Breast epithelium (tissue), 4 donors: ENCODE measurements at regions not wholly inside any gene's neighbourhood (a gene's known extent, or its start where the extent isn't known, plus 50 kb on each side); places are given as distances from the start of the nearest gene placed in this dataset.

Experiments
- DNase-seq, 2 donors: peaks; one replicate each; pipeline ENCODE4 v3.0.0-alpha.2; 2019; ENCODE audit warnings: low spot score in 2 of 2
- H3K27ac ChIP-seq, 2 donors: fragments of 200-600 bp; sonication (generic) in 1 of 2; one replicate each; pipeline ENCODE4 v1.5.1; 2016 to 2019; ENCODE audit warnings: mild to moderate bottlenecking in 1 of 2
- H3K27me3 ChIP-seq, 2 donors: fragments of 200-600 bp; sonication (generic) in 1 of 2; one replicate each; pipeline versions ENCODE4 v1.5.1 to v1.6.0; 2017 to 2019; ENCODE audit warnings: control low read depth in 1 of 2, mild to moderate bottlenecking in 1 of 2
- H3K36me3 ChIP-seq: fragments of 200-600 bp; one replicate; pipeline ENCODE4 v1.5.1; 2019
- H3K4me1 ChIP-seq, 2 donors: fragments of 200-600 bp; sonication (generic); one replicate each; pipeline ENCODE4 v1.5.1; 2016 to 2019; ENCODE audit warnings: control low read depth in 1 of 2
- H3K4me3 ChIP-seq, 3 donors: fragments of 200-600 bp; sonication (generic); 1 replicate in 2 of 3; 2 replicates in 1 of 3; pipeline ENCODE4 v1.5.1; 2016 to 2019; ENCODE audit warnings: mild to moderate bottlenecking in 3 of 3, moderate library complexity in 2 of 3
- H3K9me3 ChIP-seq, 2 donors: fragments of 200-600 bp; sonication (generic) in 1 of 2; one replicate each; pipeline ENCODE4 v1.5.1; 2016 to 2019; ENCODE audit warnings: control low read depth in 1 of 2
- POLR2A ChIP-seq: fragments of 450-650 bp; IDR thresholded peaks from one replicate; pipeline ENCODE4 v1.6.1; 2016; ENCODE audit warnings: antibody characterized with exemption, mild to moderate bottlenecking, moderate library complexity
- POLR2AphosphoS5 ChIP-seq, 3 donors: sonication (generic); formaldehyde crosslinking; IDR thresholded peaks; one replicate each; pipeline ENCODE4 v1.6.1; 2017; ENCODE audit warnings: antibody characterized with exemption in 3 of 3
- intact Hi-C: fragments of 100-400 bp; cut with DNase I; formaldehyde crosslinking; loops from one replicate; pipeline ENCODE4 v1.15.1; 2023; ENCODE audit warnings: low total_unique reads
- TF ChIP-seq, protein P1 (sequence below), 3 donors: fragments of 450-650 bp; IDR thresholded peaks; one replicate each; pipeline ENCODE4 v1.5.1; 2016 to 2017; ENCODE audit warnings: antibody characterized with exemption in 3 of 3, mild to moderate bottlenecking in 3 of 3, moderate library complexity in 3 of 3

DNA sequence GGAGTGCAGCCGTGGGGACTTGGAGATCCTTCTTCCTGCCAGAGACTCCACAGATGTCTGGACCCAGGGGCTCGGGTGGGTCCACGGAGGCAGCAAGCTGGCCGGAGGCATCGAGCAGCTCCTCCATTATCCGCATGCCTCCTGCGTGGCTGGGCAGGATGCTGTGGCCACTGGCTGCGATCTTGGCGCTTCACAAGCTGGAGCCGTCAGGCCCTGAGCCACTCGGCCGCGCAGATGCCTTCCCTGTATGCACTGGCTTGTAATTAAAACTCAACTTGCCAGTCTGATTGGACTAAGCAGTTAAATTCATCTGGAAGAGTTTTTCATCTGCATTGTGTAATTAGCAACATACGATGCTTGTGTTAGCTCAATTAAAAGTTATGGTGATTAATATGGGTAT is 151.5 kb downstream of the AACS start:
- H3K9me3 ChIP-seq, result no peaks in the 10 kb centered on the region
- H3K4me3 ChIP-seq, result no peak overlapping the region
- H3K4me1 ChIP-seq, result no peaks in the 10 kb centered on the region
- TF ChIP-seq POLR2A (no peak), POLR2AphosphoS5 (IDR thresholded peaks at IDR 0.05) (no peak)
- TF ChIP-seq, protein P1, sequence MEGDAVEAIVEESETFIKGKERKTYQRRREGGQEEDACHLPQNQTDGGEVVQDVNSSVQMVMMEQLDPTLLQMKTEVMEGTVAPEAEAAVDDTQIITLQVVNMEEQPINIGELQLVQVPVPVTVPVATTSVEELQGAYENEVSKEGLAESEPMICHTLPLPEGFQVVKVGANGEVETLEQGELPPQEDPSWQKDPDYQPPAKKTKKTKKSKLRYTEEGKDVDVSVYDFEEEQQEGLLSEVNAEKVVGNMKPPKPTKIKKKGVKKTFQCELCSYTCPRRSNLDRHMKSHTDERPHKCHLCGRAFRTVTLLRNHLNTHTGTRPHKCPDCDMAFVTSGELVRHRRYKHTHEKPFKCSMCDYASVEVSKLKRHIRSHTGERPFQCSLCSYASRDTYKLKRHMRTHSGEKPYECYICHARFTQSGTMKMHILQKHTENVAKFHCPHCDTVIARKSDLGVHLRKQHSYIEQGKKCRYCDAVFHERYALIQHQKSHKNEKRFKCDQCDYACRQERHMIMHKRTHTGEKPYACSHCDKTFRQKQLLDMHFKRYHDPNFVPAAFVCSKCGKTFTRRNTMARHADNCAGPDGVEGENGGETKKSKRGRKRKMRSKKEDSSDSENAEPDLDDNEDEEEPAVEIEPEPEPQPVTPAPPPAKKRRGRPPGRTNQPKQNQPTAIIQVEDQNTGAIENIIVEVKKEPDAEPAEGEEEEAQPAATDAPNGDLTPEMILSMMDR (IDR thresholded peaks at IDR 0.05), result no peak
- no peak for DNase-seq
- peaks cover 0 to 35% of the 10 kb centered on the region in 2 donors for H3K27me3 ChIP-seq
- no peaks in the 10 kb centered on the region for H3K36me3 ChIP-seq
- H3K27ac ChIP-seq, result no peak overlapping the region
- intact Hi-C loops, result no loop called here

GRCh38 chr12:125217308-125217707 is 152.1 kb downstream of the AACS start:
- H3K4me3 ChIP-seq, result no peak overlapping the region
- no peaks in the 10 kb centered on the region for H3K36me3 ChIP-seq
- no peaks in the 10 kb centered on the region for H3K9me3 ChIP-seq
- H3K27ac ChIP-seq, result no peak overlapping the region
- TF ChIP-seq POLR2AphosphoS5 (IDR thresholded peaks at IDR 0.05) (no peak), POLR2A (no peak)
- TF ChIP-seq, protein P1 (IDR thresholded peaks at IDR 0.05), result no peak
- no peak for DNase-seq
- peaks cover 0 to 35% of the 10 kb centered on the region in 2 donors for H3K27me3 ChIP-seq
- intact Hi-C loops, result no loop called here
- H3K4me1 ChIP-seq, result no peaks in the 10 kb centered on the region

- Histone ChIP-seq H3K4me3 (no peak overlapping the region), H3K9me3 (peaks cover 0 to under 1% of the 10 kb centered on the region in 2 donors), H3K36me3 (no peaks in the 10 kb centered on the region), H3K27me3 (peaks cover 0 to 35% of the 10 kb centered on the region in 2 donors), H3K4me1 (no peaks in the 10 kb centered on the region), H3K27ac (no peak overlapping the region)
- intact Hi-C loops, result no loop called here
- DNase-seq, result no peak
- TF ChIP-seq POLR2A (no peak), POLR2AphosphoS5 (IDR thresholded peaks at IDR 0.05) (no peak)
- TF ChIP-seq, protein P1 (IDR thresholded peaks at IDR 0.05), result no peak
Observed at GRCh38 chr12:125218952-125219351, 153.7 kb downstream of the AACS start.

DNA sequence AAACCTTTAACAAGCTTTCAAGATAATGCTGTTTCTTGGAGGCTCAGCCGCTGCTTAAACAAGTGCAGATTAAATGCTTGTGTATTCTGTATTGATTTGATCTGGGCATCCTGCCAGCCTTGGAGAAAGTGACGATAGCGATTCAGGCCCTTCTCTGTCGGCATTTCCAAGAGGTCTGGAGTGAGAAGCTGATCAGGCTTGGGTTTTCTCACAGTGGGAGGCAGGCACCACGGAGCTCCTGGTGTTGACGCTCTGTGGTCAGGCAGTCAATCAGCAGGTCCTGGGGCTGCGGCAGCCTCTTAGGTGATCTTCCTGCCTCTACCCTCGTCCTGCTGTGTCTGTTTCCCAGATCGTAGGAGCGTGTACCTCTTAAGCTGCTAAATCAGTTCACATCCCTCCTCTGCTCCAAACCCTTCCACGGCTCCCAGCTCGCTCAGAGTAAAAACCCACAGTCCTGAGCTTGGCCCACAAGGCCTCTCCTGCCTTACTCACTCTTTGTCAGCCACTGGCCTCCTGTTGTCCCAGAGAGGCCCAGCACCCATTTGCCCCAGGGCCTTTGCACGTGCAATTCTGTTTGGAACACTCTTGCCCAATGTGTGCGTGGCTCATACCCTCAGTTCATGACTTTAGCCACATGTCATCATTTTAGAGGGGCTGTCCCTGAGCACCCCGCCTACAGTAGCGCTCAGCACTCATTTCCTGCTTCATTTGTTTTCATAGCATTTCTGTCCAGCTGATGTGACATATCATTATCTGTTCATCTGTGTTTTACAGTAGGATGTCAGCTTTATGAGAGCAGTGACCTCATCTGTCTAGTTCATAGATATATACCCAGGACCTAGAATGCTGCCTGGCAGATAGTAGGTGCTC is 155.4 kb downstream of the AACS start:
- H3K9me3 ChIP-seq, result peaks cover 0 to 3% of the 10 kb centered on the region in 2 donors
- H3K27me3 ChIP-seq, result peaks cover 0 to 26% of the 10 kb centered on the region in 2 donors
- TF ChIP-seq POLR2A, result no peak
- TF ChIP-seq POLR2AphosphoS5 (IDR thresholded peaks at IDR 0.05), result no peak
- TF ChIP-seq, protein P1 (IDR thresholded peaks at IDR 0.05), result no peak
- intact Hi-C loops, result no loop called here
- H3K4me3 ChIP-seq, result no peak overlapping the region
- H3K27ac ChIP-seq, result no peak overlapping the region
- H3K4me1 ChIP-seq, result no peaks in the 10 kb centered on the region
- no peak for DNase-seq
- H3K36me3 ChIP-seq, result no peaks in the 10 kb centered on the region

- H3K9me3 ChIP-seq, result peaks cover 0 to 3% of the 10 kb centered on the region in 2 donors
- H3K27me3 ChIP-seq, result peaks cover 0 to 26% of the 10 kb centered on the region in 2 donors
- no peak for DNase-seq
Observed at GRCh38 chr12:125221602-125222001, 156.4 kb downstream of the AACS start.

More at GRCh38 chr12:125221602-125222001, 156.4 kb downstream of the AACS start:
- H3K36me3 ChIP-seq, result no peaks in the 10 kb centered on the region
- intact Hi-C loops, result no loop called here
- H3K4me3 ChIP-seq, result no peak overlapping the region
- no peaks in the 10 kb centered on the region for H3K4me1 ChIP-seq
- TF ChIP-seq, protein P1 (IDR thresholded peaks at IDR 0.05), result no peak
- TF ChIP-seq POLR2AphosphoS5 (IDR thresholded peaks at IDR 0.05), result no peak
- no peak for TF ChIP-seq POLR2A
- no peak overlapping the region for H3K27ac ChIP-seq
